DMS153 treated with DMSO at 0.1 percent for 48 hours (cell line): ENCODE measurements at regions not wholly inside any gene's neighbourhood (a gene's known extent, or its start where the extent isn't known, plus 50 kb on each side); places are given as distances from the start of the nearest gene placed in this dataset.

Source experiments
- DNase-seq: peaks from one replicate; lab custom pipeline; 2025; ENCODE audit not compliant: unreplicated experiment; lab: John Stamatoyannopoulos, UW

GRCh38 chr13:104431895-104432294, 1365.7 kb upstream of the SLC10A2 start:
- DNase-seq, result no peak

GRCh38 chr13:104426435-104426834, 1360.2 kb upstream of the SLC10A2 start:
- DNase-seq, result no peak

- DNase-seq, result peak; percentile 85
These were observed 1356.5 kb upstream of the SLC10A2 start for GRCh38 chr13:104422668-104423067.

- no peak for DNase-seq
These were observed 1350.8 kb upstream of the SLC10A2 start for GRCh38 chr13:104416973-104417372.

- DNase-seq, result peak; percentile 36
These were observed 1348.6 kb upstream of the SLC10A2 start for GRCh38 chr13:104414771-104415170.

- no peak for DNase-seq
These were observed 1348.0 kb upstream of the SLC10A2 start for GRCh38 chr13:104414181-104414580.

GRCh38 chr13:104411141-104411765, 1345.0 kb upstream of the SLC10A2 start:
- DNase-seq, result no peak

GRCh38 chr13:104408733-104409132, 1342.5 kb upstream of the SLC10A2 start:
- DNase-seq, result no peak

GRCh38 chr13:104404325-104404724, 1338.1 kb upstream of the SLC10A2 start:
- DNase-seq, result no peak

GRCh38 chr13:104389691-104390090, 1323.5 kb upstream of the SLC10A2 start:
- no peak for DNase-seq

GRCh38 chr13:104387510-104387909, 1321.3 kb upstream of the SLC10A2 start:
- DNase-seq, result no peak

GRCh38 chr13:104385404-104385803, 1319.2 kb upstream of the SLC10A2 start:
- DNase-seq, result no peak

GRCh38 chr13:104382951-104383350, 1316.7 kb upstream of the SLC10A2 start:
- no peak for DNase-seq

GRCh38 chr13:104376588-104376987, 1310.4 kb upstream of the SLC10A2 start:
- DNase-seq, result no peak

- no peak for DNase-seq
These were observed 1309.4 kb upstream of the SLC10A2 start for GRCh38 chr13:104375614-104376013.

GRCh38 chr13:104372095-104372655, 1306.0 kb upstream of the SLC10A2 start:
- DNase-seq, result no peak

- DNase-seq, result no peak
These were observed 1299.2 kb upstream of the SLC10A2 start for GRCh38 chr13:104365430-104365829.

- no peak for DNase-seq
These were observed 1291.6 kb upstream of the SLC10A2 start for GRCh38 chr13:104357672-104358354.

- no peak for DNase-seq
These were observed 1291.0 kb upstream of the SLC10A2 start for GRCh38 chr13:104357174-104357573.

- DNase-seq, result no peak
These were observed 1288.9 kb upstream of the SLC10A2 start for GRCh38 chr13:104355041-104355670.

- no peak for DNase-seq
These were observed 1261.0 kb upstream of the SLC10A2 start for GRCh38 chr13:104327211-104327610.

- DNase-seq, result no peak
These were observed 1260.3 kb upstream of the SLC10A2 start for GRCh38 chr13:104326523-104326922.
